NCI-H82 treated with DMSO at 0.1 percent for 48 hours (cell line): ENCODE measurements at regions not wholly inside any gene's neighbourhood (a gene's known extent, or its start where the extent isn't known, plus 50 kb on each side); places are given as distances from the start of the nearest gene placed in this dataset.

ENCODE experiments used
- DNase-seq: peaks from one replicate; lab custom pipeline; 2025; ENCODE audit not compliant: unreplicated experiment; lab: John Stamatoyannopoulos, UW

GRCh38 chr2:173419506-173419905 is 64.8 kb downstream of the CDCA7 start:
- no peak for DNase-seq

GRCh38 chr2:173424886-173425285 is 70.2 kb downstream of the CDCA7 start:
- no peak for DNase-seq

GRCh38 chr2:173427887-173428668 is 73.4 kb downstream of the CDCA7 start:
- no peak for DNase-seq

DNA sequence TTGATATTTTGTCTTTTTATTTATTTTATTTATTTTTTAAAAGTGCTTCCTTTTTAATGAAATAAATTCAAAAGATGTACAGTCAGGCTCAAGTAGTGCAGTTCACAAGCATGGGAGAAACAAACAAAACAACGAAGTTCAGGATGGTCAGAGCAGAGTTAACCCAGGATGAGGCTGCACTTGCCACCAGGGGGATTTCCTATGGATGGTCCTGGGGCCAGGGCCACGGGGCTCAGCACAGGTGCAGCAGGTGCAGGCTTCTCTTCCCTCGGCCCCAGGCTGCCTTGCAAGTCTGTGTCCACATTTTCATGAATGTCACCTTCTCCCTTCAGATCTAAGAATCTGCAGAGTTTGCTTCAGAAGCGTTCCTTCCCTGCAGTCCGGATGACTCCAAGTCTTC is 76.5 kb downstream of the CDCA7 start:
- DNase-seq = no peak

- no peak for DNase-seq
Observed at GRCh38 chr2:173432049-173432754, 77.5 kb downstream of the CDCA7 start.

DNA sequence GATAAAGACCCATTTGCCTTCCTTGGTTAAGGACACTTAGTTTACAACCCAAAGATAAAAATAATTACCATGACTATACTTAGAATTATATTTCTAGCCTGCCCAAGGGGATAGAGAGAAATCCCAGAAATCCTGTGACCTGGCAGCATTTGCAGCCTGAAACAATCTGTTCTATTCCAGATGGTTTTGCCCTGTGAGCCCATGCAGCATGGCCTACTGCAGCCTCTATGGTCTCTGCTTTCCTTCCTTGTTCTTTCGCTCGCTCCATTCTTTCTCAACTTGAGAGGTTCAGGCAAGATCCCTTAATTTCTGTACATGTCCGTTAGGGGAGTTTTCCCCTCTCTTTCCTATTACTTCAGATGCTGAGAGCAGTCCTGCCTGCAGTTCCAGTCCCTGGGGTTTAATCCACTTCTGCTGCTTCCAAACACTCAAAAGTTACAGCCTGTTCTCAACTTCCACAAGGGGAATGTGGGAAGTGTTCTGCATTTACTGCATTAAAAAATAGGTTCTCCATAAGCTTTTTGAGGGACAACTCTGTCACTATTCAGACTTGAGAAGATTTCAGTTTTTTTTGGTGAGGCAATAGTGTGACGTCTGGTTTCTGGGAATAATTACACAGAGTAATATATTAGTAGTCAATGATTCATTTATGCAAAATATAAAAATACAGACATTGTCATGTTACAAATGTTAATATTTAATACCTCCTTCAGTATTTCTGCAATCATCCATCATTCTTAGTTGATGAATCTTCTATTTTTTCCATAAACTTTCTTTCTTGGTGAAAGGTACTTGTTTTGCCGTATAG is 80.3 kb downstream of the CDCA7 start:
- peak; percentile 71 for DNase-seq

DNA sequence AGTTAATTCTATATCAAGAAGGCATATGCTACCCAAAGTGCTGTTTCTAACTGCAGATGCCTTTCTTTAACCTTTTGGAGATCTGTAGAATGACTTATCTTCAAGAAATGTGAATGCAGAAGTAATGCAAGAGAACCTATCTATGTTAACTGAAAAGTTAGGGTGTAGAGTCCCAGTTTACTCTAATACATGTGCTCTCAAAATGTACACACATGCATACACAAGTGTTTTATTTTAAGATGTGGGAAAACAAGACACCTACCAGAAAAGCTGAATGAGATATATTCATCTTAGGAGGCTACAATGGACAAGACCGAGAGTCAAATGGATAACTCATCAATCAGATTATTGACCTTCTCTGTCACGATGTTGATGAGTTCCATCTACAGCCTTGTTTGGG is 80.9 kb downstream of the CDCA7 start:
- DNase-seq = no peak

DNA sequence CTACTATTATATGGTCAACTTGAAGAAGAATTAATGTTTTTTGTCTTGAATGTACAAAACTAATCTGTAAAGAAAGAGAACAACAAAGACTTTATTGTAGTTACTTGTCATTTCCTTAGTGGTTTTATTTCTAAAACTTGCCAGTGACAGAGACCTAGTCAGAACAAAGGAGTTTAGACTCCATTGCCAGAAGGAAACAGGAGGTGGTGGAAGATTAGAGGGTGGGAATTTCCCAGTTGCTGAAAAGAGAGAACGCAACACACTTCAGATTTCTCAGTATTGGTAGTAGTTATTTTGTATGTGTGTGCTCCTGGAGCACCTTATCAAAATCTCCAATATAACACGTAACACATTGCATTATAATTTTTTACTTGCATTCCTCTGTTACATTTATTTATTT is 81.4 kb downstream of the CDCA7 start:
- no peak for DNase-seq

DNA sequence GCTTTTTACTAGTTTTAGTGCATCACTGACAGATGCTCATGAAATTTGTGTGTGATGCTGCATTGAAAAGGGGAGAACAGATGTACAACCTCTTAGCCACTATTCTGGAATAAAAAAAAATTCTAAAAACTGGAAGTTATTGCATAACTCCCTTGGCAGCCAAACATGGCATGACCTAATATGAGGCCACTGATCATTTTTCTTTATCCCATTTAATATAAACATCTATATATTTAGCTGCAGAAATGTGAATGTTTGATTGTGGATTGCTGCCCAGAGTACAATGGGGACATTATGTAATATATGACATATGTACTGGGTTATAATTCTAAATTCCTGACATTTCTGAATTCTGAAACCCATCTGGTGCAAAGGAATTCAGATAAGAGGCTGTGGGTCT is 86.5 kb downstream of the CDCA7 start:
- DNase-seq = no peak

- DNase-seq = no peak
Observed at GRCh38 chr2:173442542-173442941, 87.9 kb downstream of the CDCA7 start.

DNA sequence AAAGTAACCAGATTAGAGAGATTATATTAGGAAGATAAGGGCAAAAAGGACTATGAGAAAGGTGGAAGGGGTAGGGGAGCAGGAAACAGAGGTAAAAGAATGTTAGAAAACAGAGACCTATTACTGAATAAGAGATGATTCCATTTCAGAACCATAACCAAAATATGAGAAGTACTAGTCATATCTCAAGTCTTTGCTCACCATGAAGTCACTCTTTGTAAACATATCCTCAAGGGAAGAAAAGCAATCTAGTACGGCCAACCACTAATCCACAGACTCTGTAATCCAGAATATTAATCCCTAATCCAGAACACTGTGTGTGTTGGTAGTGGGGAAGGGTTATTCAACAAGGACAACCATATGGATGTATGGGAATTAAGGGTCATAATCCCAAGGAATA is 92.0 kb downstream of the CDCA7 start:
- DNase-seq = peak; percentile 80

GRCh38 chr2:173448938-173449471 is 94.3 kb downstream of the CDCA7 start:
- DNase-seq = peak; percentile 90

DNA sequence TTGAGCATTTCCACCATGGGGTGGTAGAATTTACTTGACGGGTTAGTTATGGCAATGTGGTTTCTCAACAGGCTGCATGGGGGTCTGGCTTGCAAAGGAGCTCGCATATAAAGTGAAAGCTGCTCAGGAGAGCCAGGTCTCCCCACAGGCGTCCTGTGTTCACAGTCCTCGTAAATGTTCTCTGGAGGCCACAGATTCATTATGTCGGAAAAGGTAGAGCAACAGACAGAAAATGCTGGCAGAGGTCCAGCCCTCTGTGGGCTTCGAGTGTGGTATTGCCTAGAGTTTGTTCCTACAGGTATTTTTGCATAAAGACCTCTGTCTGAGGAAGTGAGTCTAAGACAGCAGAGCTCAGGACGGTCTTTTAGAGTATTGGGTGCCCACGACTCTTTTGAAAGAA is 96.4 kb downstream of the CDCA7 start:
- no peak for DNase-seq

DNA sequence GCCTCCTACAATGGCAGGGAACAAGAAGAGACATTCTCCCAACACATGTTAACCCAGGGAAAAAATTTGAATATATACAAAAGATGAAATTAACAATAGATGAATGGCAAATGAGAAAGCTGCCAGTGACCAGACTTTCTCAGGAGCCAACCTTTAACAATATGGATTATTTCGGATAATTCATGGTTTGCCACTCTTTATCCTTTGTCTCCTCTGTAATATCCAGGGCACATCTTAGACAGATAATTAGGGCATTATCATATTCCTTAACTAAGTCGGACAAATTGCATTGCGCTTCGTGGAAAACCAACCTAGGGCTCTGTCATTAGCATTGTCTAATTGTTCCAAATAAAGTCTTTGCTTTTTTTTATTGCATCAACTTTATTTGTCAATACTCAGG is 97.3 kb downstream of the CDCA7 start:
- no peak for DNase-seq

DNA sequence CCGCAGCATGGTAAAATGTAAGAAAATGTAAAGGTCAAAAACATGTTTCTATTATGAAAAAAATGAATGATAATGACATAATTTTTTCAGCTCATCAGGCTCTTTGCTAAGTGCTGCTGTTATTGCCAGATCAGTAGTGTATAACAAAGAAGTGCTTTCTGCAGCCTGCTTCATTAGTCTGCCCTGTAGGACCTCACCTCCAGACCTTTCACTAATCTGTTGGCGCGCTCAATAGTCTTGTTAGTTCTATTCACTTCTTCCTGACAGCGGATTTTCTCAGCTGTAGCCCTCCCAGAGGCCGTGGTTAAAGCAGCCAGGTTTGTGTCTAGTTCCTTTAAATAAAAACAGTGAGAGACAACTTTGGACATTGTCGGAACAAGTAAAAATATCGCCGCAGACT is 97.7 kb downstream of the CDCA7 start:
- peak; percentile 73 for DNase-seq

- no peak for DNase-seq
Observed at GRCh38 chr2:173456960-173457359, 102.3 kb downstream of the CDCA7 start.

DNA sequence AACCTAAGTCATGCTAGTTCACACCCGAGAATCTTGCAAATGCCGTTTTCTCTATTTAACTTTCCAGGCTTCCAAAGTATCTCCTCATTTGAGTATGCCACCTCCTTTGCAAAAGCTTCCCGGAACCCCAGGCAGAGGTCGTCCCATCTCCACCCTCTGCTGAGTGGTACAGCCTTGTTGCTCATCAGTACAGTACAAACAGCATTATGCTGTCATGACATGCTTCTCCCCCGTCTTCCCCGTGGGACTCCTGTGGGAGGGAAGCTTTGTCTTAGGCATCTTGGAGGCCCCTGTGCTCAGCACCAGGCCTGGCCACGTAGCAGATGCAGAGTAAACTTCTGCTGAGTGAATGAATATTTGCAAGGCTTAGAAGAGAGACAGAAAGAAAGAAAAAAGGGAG is 102.7 kb downstream of the CDCA7 start:
- no peak for DNase-seq

- no peak for DNase-seq
Observed at GRCh38 chr2:173458991-173459780, 104.5 kb downstream of the CDCA7 start.

DNA sequence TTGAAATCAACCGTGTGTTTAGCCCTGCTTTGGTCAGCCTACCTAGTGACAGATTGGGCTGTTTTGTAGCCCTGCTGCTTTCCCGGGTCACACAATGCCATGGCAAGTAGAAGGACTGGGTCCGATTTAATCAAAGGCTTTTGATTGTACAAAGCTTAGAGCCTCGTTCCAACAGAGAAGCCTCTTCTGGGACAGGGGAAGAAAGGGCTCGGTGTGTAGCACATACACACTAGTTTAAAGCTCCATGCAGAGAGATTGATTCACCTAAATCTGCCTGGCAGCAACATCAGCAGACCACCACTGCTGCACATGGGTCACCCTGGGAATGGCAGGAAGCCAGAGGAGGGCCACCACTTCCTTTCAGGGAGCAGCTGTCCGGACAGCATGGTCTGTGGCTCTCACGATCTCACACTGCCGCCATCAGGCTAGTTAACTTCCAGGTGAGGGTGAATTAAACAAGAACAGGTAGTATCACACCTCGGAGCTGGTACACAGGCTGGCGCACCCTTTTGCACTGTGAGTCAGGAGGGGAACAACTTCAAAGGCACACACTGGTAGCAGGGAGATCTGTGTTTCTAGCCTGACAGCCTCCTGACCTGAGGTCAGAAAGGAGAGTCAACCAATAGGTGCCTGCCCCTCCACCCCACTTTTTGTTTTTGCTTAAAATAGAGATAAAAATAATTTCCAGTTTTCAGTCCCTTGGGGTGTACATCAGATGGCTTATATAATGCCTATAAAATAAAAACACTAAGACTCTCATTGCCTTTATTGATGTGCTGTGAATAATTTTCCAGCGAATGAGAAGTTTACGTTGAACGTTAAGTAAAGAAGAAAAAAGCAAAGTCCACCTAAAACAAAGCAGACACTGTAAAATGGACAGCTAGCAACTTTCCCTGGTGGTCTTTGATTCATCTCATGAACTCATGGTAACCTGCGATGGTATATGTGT is 108.5 kb downstream of the CDCA7 start:
- no peak for DNase-seq

- DNase-seq = no peak
Observed at GRCh38 chr2:173463846-173464245, 109.2 kb downstream of the CDCA7 start.
